Lower leg skin (tissue), 4 donors: ENCODE measurements at regions not wholly inside any gene's neighbourhood (a gene's known extent, or its start where the extent isn't known, plus 50 kb on each side); places are given as distances from the start of the nearest gene placed in this dataset.

Experiments
- DNase-seq, 2 donors: peaks; one replicate each; pipeline ENCODE4 v3.0.0-alpha.2; 2019; ENCODE audit warnings: low spot score in 2 of 2
- H3K4me3 ChIP-seq: fragments of 200-600 bp; sonication (generic); 2 replicates; pipeline ENCODE4 v1.5.1; 2017; ENCODE audit warnings: mild to moderate bottlenecking, low read depth; ENCODE audit not compliant: poor library complexity, severe bottlenecking
- POLR2A ChIP-seq, 2 donors: fragments of 450-650 bp; IDR thresholded peaks; one replicate each; pipeline ENCODE4 v1.6.1; 2016 to 2017; ENCODE audit warnings: antibody characterized with exemption in 2 of 2, mild to moderate bottlenecking in 1 of 2, moderate library complexity in 1 of 2
- WGBS, 2 donors: methylation state at CpG; one replicate each; pipeline ENCODE4 v1.1.5; 2018; 5-methylcytosine and 5-hydroxymethylcytosine counted together
- intact Hi-C: fragments of 100-400 bp; cut with DNase I; formaldehyde crosslinking; loops from one replicate; pipeline ENCODE4 v1.15.0; 2023; ENCODE audit warnings: low total_unique reads
- TF ChIP-seq, protein P1 (sequence below), 3 donors: fragments of 450-650 bp; IDR thresholded peaks; one replicate each; pipeline ENCODE4 v1.5.1; 2016; ENCODE audit warnings: antibody characterized with exemption in 3 of 3, mild to moderate bottlenecking in 3 of 3, moderate library complexity in 2 of 3

DNA sequence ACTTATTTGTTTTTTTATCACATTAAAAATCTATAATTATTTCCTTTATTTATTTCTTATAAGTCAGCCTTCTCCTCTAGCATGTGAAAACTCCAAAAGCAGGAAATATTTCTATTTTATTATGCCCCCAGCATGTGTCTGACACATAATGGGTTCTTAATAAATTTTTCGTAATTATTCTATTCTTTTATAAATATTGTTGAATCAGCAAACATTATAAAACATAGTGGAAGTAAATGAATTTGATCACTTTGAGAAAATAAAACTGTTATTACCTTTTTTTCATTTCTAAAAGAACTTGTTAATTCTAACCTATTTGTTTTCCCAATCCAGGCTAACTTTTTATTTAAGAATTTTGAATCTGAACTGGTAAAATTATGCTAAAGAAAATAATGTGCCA, 509.1 kb upstream of the PCDH15 start:
- no peak overlapping the region for H3K4me3 ChIP-seq
- 81 to 88% methylated on average over 1 of the region's 1 CpG for WGBS, 2 donors
- DNase-seq, result no peak
- intact Hi-C loops, result no loop called here
- TF ChIP-seq POLR2A (IDR thresholded peaks at IDR 0.05), result no peak
- TF ChIP-seq, protein P1, sequence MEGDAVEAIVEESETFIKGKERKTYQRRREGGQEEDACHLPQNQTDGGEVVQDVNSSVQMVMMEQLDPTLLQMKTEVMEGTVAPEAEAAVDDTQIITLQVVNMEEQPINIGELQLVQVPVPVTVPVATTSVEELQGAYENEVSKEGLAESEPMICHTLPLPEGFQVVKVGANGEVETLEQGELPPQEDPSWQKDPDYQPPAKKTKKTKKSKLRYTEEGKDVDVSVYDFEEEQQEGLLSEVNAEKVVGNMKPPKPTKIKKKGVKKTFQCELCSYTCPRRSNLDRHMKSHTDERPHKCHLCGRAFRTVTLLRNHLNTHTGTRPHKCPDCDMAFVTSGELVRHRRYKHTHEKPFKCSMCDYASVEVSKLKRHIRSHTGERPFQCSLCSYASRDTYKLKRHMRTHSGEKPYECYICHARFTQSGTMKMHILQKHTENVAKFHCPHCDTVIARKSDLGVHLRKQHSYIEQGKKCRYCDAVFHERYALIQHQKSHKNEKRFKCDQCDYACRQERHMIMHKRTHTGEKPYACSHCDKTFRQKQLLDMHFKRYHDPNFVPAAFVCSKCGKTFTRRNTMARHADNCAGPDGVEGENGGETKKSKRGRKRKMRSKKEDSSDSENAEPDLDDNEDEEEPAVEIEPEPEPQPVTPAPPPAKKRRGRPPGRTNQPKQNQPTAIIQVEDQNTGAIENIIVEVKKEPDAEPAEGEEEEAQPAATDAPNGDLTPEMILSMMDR (IDR thresholded peaks at IDR 0.05), result no peak

DNA sequence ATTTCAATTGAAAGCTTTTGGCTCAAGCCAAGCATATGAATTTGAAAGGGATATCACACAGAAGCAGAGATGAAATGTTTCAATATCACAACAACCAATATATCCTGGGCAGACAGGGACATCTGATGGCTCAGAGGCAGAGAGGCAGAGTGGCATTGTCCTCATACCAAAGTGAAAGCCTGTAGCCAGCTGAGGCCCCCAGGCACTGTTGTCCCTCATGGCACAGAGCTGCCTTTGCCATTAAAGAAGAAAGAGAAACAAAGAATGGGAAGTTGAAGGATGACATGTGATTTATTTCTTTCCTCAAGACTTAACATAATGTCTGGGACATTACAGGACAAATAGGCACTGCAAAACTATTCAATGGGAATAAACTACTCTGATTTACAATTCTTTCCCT, 504.3 kb upstream of the PCDH15 start:
- TF ChIP-seq, protein P1 (IDR thresholded peaks at IDR 0.05), result no peak
- no peak for TF ChIP-seq POLR2A (IDR thresholded peaks at IDR 0.05)
- intact Hi-C loops, result no loop called here
- no peak for DNase-seq
- no peak overlapping the region for H3K4me3 ChIP-seq

DNA sequence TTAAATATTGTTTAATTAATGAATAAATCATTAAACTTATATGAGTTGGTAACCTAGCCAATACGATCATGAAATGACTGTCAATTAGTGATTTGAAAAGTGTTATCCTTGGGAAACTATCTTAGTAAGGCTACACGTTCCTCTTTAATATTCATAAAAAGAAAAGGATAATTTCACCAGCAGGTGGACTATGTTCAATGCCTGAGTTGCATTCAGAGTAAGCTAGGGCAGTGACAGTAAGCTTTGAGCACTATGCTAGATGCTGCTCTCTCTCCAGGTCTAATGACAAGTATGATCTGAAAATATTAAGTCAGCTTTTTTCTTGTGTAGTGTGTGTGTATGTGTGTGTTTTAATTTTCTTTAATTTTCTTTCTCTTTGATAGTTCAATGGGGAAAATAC, 486.3 kb upstream of the PCDH15 start:
- TF ChIP-seq, protein P1 (IDR thresholded peaks at IDR 0.05), result no peak
- no peak for TF ChIP-seq POLR2A (IDR thresholded peaks at IDR 0.05)
- no peak overlapping the region for H3K4me3 ChIP-seq
- DNase-seq, result no peak
- 45 to 52% methylated on average over 2 of the region's 2 CpGs for WGBS, 2 donors
- intact Hi-C loops, result no loop called here

DNA sequence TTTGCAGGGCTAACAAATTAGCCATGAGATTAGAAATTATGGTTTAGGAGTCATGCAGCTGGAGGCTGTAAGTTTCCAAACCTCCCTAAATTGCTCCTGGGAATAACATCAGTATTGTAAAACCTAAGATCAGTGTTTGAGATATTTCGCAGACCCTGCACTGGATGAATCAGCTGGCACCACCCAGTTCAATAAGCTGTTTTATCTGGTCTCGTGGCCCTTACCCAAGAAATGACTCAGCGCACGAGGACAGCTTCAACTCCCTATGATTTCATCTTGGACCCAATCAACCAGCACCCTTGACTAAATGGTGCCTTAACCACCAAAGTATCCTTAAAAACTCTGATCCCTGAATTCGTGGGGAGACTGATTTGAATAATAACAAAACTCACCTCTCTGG, 482.0 kb upstream of the PCDH15 start:
- 55 to 69% methylated on average over 5 of the region's 5 CpGs for WGBS, 2 donors
- intact Hi-C loops, result no loop called here
- TF ChIP-seq POLR2A (IDR thresholded peaks at IDR 0.05), result no peak
- TF ChIP-seq, protein P1 (IDR thresholded peaks at IDR 0.05), result no peak
- no peak overlapping the region for H3K4me3 ChIP-seq
- DNase-seq, result no peak

DNA sequence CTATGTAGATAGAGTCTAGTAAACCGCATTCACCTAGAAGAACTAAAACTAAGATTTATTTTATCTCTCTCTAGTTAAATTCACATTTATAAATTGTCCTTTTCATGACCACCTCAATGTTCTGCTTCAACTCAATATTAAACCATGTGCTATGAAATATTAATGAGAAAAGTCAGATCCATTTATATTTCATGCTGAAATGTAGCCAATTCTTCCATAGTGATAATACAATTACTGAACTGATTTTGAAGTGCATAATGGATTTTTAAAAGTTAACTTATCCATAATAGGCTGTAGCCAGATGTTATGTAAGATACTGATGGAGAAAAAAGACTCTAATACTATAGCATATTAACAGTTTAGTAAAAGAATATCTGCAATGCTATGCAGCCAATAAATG, 479.7 kb upstream of the PCDH15 start:
- no peak overlapping the region for H3K4me3 ChIP-seq
- 90 to 98% methylated on average over 1 of the region's 1 CpG for WGBS, 2 donors
- TF ChIP-seq POLR2A (IDR thresholded peaks at IDR 0.05), result no peak
- TF ChIP-seq, protein P1 (IDR thresholded peaks at IDR 0.05), result no peak
- DNase-seq, result no peak
- intact Hi-C loops, result no loop called here

DNA sequence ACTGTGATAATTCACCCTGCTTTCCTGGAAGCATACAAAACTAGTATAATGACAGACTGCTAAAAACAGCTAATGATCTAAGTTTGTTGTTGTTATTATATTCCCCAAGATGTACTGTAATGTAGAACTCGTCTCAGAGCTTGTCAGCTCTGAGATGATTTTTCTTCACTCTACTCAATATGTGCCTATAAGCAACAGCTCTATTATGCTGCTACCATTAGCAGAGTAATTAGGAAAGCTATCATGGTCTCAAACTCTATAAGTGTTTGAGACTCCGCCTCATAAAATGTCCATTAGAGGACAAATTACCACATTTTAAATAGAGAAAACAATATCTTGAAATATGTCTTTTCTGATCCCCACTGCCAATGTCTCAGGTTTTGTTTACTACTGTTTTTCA, 476.5 kb upstream of the PCDH15 start:
- DNase-seq, result no peak
- H3K4me3 ChIP-seq, result no peak overlapping the region
- WGBS, 2 donors, result 61 to 63% methylated on average over 2 of the region's 2 CpGs
- no peak for TF ChIP-seq POLR2A (IDR thresholded peaks at IDR 0.05)
- TF ChIP-seq, protein P1 (IDR thresholded peaks at IDR 0.05), result no peak
- intact Hi-C loops, result no loop called here
